KMS-11 (cell line): ENCODE measurements at regions not wholly inside any gene's neighbourhood (a gene's known extent, or its start where the extent isn't known, plus 50 kb on each side); places are given as distances from the start of the nearest gene placed in this dataset.

Source experiments
- H2AFZ ChIP-seq: fragments of 200-600 bp; sonication (generic); 2 replicates; pipeline ENCODE4 v1.6.1; 2016; ENCODE audit warnings: antibody characterized with exemption, mixed run types, low read depth
- H3K27ac ChIP-seq: fragments of 200-600 bp; sonication (generic); 2 replicates; pipeline ENCODE4 v1.6.1; 2016; ENCODE audit warnings: mild to moderate bottlenecking, mixed run types
- H3K27me3 ChIP-seq: fragments of 200-600 bp; sonication (generic); 2 replicates; pipeline ENCODE4 v1.6.1; 2017; ENCODE audit warnings: mild to moderate bottlenecking, low read depth, mixed run types, moderate library complexity; ENCODE audit not compliant: insufficient read depth
- H3K36me3 ChIP-seq: fragments of 200-600 bp; sonication (generic); 2 replicates; pipeline ENCODE4 v1.6.1; 2017; ENCODE audit warnings: mild to moderate bottlenecking, mixed run types; ENCODE audit not compliant: insufficient read depth
- H3K4me1 ChIP-seq: fragments of 200-600 bp; sonication (generic); 2 replicates; pipeline ENCODE4 v1.6.1; 2016; ENCODE audit warnings: mild to moderate bottlenecking, low read depth, mixed run types; ENCODE audit not compliant: poor library complexity, severe bottlenecking
- H3K4me2 ChIP-seq: fragments of 200-600 bp; sonication (generic); 2 replicates; pipeline ENCODE4 v1.7.0; 2016; ENCODE audit warnings: mild to moderate bottlenecking, mixed run types
- H3K4me3 ChIP-seq: fragments of 200-600 bp; sonication (generic); IDR thresholded peaks from 2 replicates; pipeline ENCODE4 v1.6.1; 2017; ENCODE audit warnings: low read depth, low read length, mixed read lengths; ENCODE audit not compliant: insufficient read depth
- H3K79me2 ChIP-seq: fragments of 200-600 bp; sonication (generic); 2 replicates; pipeline ENCODE4 v1.6.1; 2016; ENCODE audit warnings: low read depth, mixed run types; ENCODE audit not compliant: insufficient read depth
- H3K9ac ChIP-seq: fragments of 200-600 bp; sonication (generic); 2 replicates; pipeline ENCODE4 v1.6.1; 2016; ENCODE audit warnings: mild to moderate bottlenecking, mixed run types
- H4K20me1 ChIP-seq: fragments of 200-600 bp; sonication (generic); 2 replicates; pipeline ENCODE4 v1.6.1; 2016; ENCODE audit warnings: mild to moderate bottlenecking, mixed run types; ENCODE audit not compliant: insufficient read depth
- TF ChIP-seq, protein P1 (sequence below): fragments of 200-600 bp; sonication (generic); conservative IDR thresholded peaks from 2 replicates; pipeline ENCODE4 v1.6.1; 2017; ENCODE audit warnings: low read depth, mild to moderate bottlenecking, antibody characterized with exemption, low read length, moderate library complexity, mixed read lengths

DNA sequence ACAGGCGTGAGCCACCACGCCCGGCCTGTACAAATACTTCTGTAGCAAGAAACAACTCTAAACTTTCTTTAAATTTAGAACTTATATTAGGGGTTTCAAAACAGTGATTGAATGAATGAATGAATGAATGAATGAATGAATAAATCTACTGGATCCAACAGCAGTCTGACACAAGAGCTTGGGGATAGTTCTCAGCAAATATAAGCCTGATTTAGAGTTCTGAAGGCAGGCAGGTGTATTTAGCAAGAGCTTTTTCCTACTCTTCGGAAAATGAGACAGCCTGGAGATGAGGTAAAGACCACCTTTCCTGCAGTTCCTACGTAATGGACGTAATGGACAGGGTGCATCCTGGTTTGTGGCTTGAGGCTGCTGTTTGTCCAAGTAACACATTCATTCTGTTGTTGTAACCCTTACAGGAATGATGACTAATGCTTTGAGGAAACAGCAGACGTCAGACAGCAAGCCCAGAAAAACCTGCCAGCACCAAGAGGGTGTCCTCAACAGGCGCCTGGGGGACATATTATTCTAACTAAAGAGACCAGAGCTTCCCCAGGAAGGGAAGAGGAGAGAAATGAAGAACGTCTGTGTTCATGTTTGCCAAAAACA, 277.4 kb upstream of the SOX5 start:
- Histone ChIP-seq H3K4me2 (no peak overlapping the region), H3K4me3 (no peak overlapping the region)
- TF ChIP-seq, protein P1, sequence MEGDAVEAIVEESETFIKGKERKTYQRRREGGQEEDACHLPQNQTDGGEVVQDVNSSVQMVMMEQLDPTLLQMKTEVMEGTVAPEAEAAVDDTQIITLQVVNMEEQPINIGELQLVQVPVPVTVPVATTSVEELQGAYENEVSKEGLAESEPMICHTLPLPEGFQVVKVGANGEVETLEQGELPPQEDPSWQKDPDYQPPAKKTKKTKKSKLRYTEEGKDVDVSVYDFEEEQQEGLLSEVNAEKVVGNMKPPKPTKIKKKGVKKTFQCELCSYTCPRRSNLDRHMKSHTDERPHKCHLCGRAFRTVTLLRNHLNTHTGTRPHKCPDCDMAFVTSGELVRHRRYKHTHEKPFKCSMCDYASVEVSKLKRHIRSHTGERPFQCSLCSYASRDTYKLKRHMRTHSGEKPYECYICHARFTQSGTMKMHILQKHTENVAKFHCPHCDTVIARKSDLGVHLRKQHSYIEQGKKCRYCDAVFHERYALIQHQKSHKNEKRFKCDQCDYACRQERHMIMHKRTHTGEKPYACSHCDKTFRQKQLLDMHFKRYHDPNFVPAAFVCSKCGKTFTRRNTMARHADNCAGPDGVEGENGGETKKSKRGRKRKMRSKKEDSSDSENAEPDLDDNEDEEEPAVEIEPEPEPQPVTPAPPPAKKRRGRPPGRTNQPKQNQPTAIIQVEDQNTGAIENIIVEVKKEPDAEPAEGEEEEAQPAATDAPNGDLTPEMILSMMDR: no peak

DNA sequence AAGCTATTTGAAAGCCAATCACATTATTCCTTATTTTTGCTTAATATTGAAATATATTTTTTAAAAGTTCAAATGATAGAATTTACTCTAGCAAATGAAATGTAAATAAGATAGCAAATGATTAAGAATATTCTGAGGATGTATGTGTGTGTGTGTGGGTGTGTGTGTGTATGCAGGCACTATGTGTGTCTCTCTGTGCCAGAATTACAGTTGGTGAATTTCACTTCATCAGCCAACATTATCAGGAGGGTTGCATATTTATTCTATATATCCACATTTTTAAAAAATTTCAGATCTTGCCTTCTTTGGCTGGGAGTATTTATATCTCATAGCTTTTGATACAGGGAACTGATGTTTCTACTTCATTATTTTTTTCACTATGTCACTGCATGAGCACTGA, 274.9 kb upstream of the SOX5 start:
- Histone ChIP-seq H3K4me3 (no peak overlapping the region), H3K27ac (no peak overlapping the region), H3K79me2 (no peaks in the 10 kb centered on the region), H3K4me2 (no peak overlapping the region), H3K4me1 (no peaks in the 10 kb centered on the region), H3K27me3 (no peaks in the 10 kb centered on the region), H3K36me3 (no peaks in the 10 kb centered on the region), H4K20me1 (no peaks in the 10 kb centered on the region), H3K9ac (no peak overlapping the region), H2AFZ (no peak overlapping the region)
- TF ChIP-seq, protein P1: no peak

More for the DNA sequence above, 277.4 kb upstream of the SOX5 start:
- Histone ChIP-seq H4K20me1 (no peaks in the 10 kb centered on the region), H3K9ac (no peak overlapping the region), H3K27me3 (no peaks in the 10 kb centered on the region), H3K36me3 (no peaks in the 10 kb centered on the region), H3K27ac (no peak overlapping the region), H3K4me1 (no peaks in the 10 kb centered on the region), H3K79me2 (no peaks in the 10 kb centered on the region), H2AFZ (no peak overlapping the region)

DNA sequence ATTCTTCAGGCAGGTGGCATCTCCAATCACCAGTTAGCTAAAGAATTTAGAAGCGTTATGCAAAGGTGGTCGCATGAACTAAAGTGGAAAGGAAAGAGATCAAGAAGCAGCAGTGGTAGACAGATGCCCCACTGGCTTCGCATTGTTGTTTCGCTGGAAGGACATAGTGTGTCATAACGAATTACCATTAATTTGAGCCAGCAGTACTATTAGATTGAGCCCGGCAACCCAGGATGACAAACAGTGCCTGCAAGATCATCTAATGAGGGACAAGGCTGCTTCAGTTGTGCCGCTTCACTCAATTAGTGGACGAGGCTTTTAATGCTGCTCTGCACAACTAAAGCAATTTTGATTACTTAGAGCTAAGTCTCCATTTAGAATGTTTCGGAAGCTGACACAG, 274.5 kb upstream of the SOX5 start:
- no peak overlapping the region for H3K4me2 ChIP-seq
- H2AFZ ChIP-seq: no peak overlapping the region
- no peaks in the 10 kb centered on the region for H3K36me3 ChIP-seq
- H3K27me3 ChIP-seq: no peaks in the 10 kb centered on the region
- H3K27ac ChIP-seq: no peak overlapping the region
- TF ChIP-seq, protein P1: no peak
- no peak overlapping the region for H3K9ac ChIP-seq
- H3K4me3 ChIP-seq: no peak overlapping the region
- no peaks in the 10 kb centered on the region for H3K4me1 ChIP-seq
- H4K20me1 ChIP-seq: no peaks in the 10 kb centered on the region
- no peaks in the 10 kb centered on the region for H3K79me2 ChIP-seq

DNA sequence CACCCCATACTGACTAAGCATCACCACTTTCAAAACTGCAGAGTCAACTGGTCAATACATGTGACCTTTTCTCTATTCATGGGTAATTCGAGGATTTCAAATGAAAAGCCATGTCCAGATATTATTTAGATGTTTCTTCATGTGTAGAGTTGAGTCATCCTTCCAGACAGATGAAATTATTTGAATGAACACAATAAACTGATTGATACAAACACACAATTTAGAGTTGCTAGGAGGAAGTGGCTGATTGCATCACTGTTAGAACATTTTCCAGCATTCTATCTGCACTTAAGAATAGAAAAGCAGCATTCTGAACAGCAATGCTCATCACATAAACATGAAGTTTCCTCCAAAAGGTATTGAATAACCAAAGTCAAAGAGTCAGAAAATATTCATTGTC, 273.5 kb upstream of the SOX5 start:
- Histone ChIP-seq H3K36me3 (no peaks in the 10 kb centered on the region), H2AFZ (no peak overlapping the region), H3K79me2 (no peaks in the 10 kb centered on the region), H3K4me3 (no peak overlapping the region), H3K9ac (no peak overlapping the region), H3K4me2 (no peak overlapping the region), H4K20me1 (no peaks in the 10 kb centered on the region), H3K4me1 (no peaks in the 10 kb centered on the region), H3K27ac (no peak overlapping the region), H3K27me3 (no peaks in the 10 kb centered on the region)
- TF ChIP-seq, protein P1: no peak
